Stimulated activated naive B cell treated with anti-CD40 and anti-IgM and Interleukin-4, amounts not matched to agents 10 μg/mL and 1 μg/mL and 100 μg/mL, for 72 hours (primary cell): ENCODE measurements at regions not wholly inside any gene's neighbourhood (a gene's known extent, or its start where the extent isn't known, plus 50 kb on each side); places are given as distances from the start of the nearest gene placed in this dataset.

Experiments used
- ATAC-seq, 2 donors: fragments of 150-1000 bp; cut with Tn5 transposase; replicated peaks; 2 replicates each; pipeline ENCODE4 v1.10.0; 2021; ENCODE audit warnings: moderate library complexity in 1 of 2
- DNase-seq: peaks from one replicate; pipeline ENCODE4 v3.0.0; 2021
- H3K27ac Mint-ChIP-seq: one replicate; pipeline ENCODE4 v1.8.0; 2022; ENCODE audit warnings: mild to moderate bottlenecking, mixed read lengths
- H3K27me3 Mint-ChIP-seq, 2 donors: one replicate each; pipeline ENCODE4 v1.8.0; 2022; ENCODE audit warnings: mixed read lengths in 2 of 2
- H3K36me3 Mint-ChIP-seq, 2 donors: one replicate each; pipeline ENCODE4 v1.8.0; 2022; ENCODE audit warnings: mixed read lengths in 2 of 2, mild to moderate bottlenecking in 1 of 2
- H3K4me1 Mint-ChIP-seq, 2 donors: one replicate each; pipeline ENCODE4 v1.8.0; 2022; ENCODE audit warnings: mixed read lengths in 2 of 2, mild to moderate bottlenecking in 1 of 2
- H3K4me3 Mint-ChIP-seq, 2 donors: one replicate each; pipeline ENCODE4 v1.8.0; 2022; ENCODE audit warnings: mild to moderate bottlenecking in 2 of 2, mixed read lengths in 2 of 2, moderate library complexity in 1 of 2
- H3K9me3 Mint-ChIP-seq, 2 donors: one replicate each; pipeline ENCODE4 v1.8.0; 2022; ENCODE audit warnings: mixed read lengths in 2 of 2, mild to moderate bottlenecking in 1 of 2

DNA sequence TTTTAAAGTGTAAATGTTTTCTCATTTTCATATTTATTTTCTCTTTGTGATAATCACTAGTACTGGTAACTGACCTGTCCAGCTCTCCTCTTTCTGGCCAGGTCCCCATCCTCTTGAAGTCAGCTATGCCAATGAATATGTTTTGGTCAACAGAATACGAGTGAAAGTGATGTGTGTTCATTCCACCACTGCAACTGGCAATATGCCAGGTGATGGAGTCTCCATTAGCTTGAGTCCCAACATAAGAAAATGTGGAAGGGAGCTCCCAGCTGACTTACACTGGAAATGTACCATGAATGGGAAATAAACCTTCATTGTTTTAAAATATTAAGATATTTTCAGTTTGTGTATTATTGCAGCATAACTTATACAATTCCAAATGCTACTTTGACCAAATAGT is 75.8 kb downstream of the CCDC34 start:
- peaks cover 17 to 19% of the 10 kb centered on the region in 2 donors for H3K9me3 Mint-ChIP-seq

DNA sequence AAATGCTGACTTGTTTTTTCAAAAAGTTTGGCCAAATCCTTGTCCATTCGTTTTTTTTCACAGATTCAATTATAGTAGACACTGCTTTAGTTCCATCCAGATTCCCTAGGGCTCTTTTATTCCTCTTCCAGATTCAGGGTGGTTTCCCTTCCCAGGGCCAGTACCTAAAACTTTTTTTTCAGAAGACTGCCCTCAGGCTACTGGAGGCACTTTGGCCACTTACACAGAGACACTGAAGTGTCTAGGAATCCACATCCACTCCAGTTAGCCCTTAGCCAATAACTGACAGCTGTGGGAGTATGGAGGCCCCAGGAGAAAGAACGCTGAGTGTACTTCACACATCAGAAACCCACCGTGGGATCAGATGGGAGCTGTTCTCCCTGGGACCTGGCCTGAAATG is 77.3 kb downstream of the CCDC34 start:
- Mint-ChIP-seq H3K27me3 (no peaks in the 10 kb centered on the region), H3K4me3 (no peak overlapping the region)
- ATAC-seq, result no peak

More for the DNA sequence above, 75.8 kb downstream of the CCDC34 start:
- Mint-ChIP-seq H3K4me3 (no peak overlapping the region), H3K36me3 (no peaks in the 10 kb centered on the region), H3K27ac (no peak overlapping the region), H3K4me1 (no peaks in the 10 kb centered on the region), H3K27me3 (no peaks in the 10 kb centered on the region)
- DNase-seq, result no peak
- ATAC-seq, result no peak

DNA sequence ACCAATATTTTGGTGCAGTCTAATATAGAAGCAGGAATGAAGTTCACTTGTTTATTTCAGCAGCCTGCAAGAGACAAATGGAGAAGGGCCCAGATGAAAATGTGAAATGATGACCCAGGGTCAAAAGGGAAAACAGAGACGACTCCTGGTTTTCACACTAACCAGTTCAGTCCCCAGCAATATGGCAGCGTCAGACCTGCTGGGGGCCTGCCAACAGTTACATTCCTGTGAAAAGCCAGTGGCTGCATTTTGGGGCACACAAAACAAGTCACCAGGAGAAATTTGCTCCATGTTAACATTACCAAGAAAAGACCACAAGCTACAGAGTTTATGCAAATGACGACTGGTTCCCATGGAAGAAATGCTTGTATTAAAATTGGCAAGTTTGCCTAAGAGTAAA is 80.2 kb downstream of the CCDC34 start:
- Mint-ChIP-seq H3K4me3 (no peak overlapping the region), H3K27ac (no peak overlapping the region), H3K9me3 (no peaks in the 10 kb centered on the region), H3K36me3 (no peaks in the 10 kb centered on the region), H3K27me3 (peaks cover 0 to 1% of the 10 kb centered on the region in 2 donors), H3K4me1 (no peaks in the 10 kb centered on the region)
- DNase-seq, result no peak
- no peak for ATAC-seq

More for the DNA sequence above, 77.3 kb downstream of the CCDC34 start:
- no peaks in the 10 kb centered on the region for H3K36me3 Mint-ChIP-seq
- DNase-seq, result no peak
- H3K4me1 Mint-ChIP-seq, result no peaks in the 10 kb centered on the region
- H3K27ac Mint-ChIP-seq, result no peak overlapping the region
- peaks cover 6 to 8% of the 10 kb centered on the region in 2 donors for H3K9me3 Mint-ChIP-seq

DNA sequence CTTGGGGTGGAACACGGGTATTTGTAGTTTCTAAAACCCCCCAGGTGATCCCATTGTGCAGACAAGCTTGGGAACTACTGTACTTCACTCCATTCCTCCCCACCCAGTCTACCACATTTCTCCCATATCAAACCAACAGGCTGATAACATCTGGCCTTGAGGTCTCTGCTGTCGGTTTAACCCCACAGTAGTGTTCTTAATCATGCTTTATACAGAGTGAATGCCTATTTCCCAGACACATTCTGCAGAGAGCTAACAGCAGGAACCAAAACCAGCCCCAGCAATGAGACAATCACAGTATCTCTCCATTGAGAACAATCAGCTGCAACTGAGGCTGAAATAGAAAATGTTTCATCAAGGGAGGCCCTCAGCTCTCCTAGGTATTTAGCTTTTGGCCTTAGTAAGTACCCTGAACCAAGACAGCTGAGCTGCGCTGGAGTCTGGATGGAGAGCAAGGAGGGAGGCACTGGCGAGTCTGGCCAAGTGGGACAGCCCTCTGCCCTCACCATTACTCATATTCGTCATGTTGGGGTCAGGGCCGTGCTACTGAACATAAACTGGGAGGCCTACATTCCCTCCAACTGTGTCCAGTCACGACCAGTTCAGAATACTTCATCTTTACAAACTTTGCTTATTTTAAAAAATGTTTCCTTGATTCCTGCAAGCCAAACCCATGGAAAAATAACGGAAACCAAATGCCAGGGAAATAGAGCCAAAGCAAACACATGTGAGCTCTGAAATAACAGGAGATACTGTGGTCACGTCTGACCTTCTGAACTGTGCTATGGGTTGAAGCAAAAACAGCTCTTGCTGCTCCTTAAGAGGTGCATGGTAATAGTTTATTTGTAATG is 81.0 kb downstream of the CCDC34 start:
- Mint-ChIP-seq H3K4me3 (no peak overlapping the region), H3K9me3 (no peaks in the 10 kb centered on the region), H3K4me1 (no peaks in the 10 kb centered on the region), H3K36me3 (no peaks in the 10 kb centered on the region), H3K27ac (no peak overlapping the region), H3K27me3 (peaks cover 5 to 8% of the 10 kb centered on the region in 2 donors)
- DNase-seq (no peak), ATAC-seq (no peak)

DNA sequence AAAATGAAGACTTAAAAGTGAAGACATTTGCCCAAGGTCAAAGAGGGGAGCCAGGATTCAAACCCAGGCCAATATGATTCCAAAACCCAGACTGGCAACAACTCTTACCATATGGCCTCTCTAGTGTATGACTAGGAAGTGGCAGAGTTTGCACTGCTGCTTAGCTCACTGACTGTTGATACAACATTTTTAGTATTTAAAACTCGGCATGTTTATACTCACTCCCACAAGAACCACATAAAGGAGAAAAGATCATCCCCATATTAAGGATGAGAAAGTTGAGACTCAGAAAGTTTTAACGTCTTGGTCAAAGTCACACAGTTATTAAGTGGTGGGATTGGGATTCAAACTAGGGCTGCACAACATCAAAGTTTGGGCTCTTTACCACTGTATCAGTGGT is 81.7 kb downstream of the CCDC34 start:
- ATAC-seq (no peak), DNase-seq (no peak)
- no peak overlapping the region for H3K27ac Mint-ChIP-seq
- no peaks in the 10 kb centered on the region for H3K36me3 Mint-ChIP-seq
- no peaks in the 10 kb centered on the region for H3K9me3 Mint-ChIP-seq
- H3K4me3 Mint-ChIP-seq, result no peak overlapping the region
- no peaks in the 10 kb centered on the region for H3K4me1 Mint-ChIP-seq
- H3K27me3 Mint-ChIP-seq, result peaks cover 5 to 8% of the 10 kb centered on the region in 2 donors

DNA sequence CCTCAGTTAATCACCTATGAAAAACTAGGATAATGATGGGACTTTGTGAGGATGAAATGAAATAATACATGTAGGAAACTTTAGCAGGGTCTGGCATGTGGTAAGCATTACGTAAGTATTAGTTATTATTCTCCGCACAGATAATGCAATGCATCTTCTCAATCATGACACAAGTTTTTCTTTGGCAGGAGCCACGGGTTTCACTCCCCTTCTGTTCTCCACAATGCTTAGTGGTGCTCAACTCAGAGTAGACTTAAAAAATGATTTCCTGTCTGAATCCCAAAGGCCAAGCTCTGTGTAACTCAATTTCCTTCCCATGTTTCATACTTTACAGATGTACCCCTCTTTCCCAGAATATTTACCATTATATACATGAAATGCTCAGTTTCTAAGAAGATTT is 82.9 kb downstream of the CCDC34 start:
- H3K27me3 Mint-ChIP-seq, result peaks cover 5 to 8% of the 10 kb centered on the region in 2 donors
- H3K27ac Mint-ChIP-seq, result no peak overlapping the region
- no peaks in the 10 kb centered on the region for H3K36me3 Mint-ChIP-seq
- no peaks in the 10 kb centered on the region for H3K4me1 Mint-ChIP-seq
- no peaks in the 10 kb centered on the region for H3K9me3 Mint-ChIP-seq
- ATAC-seq (no peak), DNase-seq (no peak)
- no peak overlapping the region for H3K4me3 Mint-ChIP-seq

DNA sequence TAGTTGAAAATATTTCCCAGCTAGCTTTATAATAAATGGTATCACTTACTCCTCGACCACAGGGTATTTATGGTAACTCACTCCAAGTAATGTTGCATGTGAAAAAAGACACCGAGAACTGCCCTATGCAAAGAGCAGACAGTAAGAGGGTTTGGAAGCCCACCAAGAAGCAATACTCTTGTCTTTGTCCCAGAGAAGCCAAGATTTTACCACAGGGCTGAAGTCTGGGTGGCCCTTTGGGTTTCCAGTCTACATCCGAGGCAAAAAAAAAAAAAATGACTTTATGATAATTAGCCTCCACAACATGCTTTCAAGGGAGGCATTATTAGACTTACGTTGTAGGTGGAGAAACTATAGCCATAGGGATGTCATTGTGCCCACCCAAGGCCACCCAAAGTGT is 83.6 kb downstream of the CCDC34 start:
- Mint-ChIP-seq H3K27ac (no peak overlapping the region), H3K9me3 (no peaks in the 10 kb centered on the region), H3K4me3 (no peak overlapping the region), H3K4me1 (no peaks in the 10 kb centered on the region), H3K36me3 (no peaks in the 10 kb centered on the region), H3K27me3 (peaks cover 5 to 8% of the 10 kb centered on the region in 2 donors)
- DNase-seq, result no peak
- no peak for ATAC-seq

DNA sequence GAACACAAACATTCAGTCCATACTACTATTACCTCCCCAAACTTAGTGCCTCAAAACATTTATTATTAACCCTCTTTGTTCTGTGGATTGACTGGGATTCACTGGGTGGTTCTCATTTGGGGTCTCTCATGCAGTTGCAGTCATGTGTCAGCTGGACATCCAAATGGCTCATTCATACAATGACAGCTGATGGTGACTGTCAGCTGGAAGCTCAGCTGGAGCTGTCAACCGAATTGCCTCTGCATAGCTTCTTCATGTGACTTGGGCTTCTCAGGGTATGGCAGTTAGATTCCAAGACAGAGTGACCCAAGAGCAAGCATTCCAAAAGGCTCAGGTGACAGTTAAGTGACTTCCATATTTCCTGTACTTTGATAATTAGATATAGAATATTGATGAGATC is 85.2 kb downstream of the CCDC34 start:
- DNase-seq, result no peak
- Mint-ChIP-seq H3K27ac (no peak overlapping the region), H3K9me3 (no peaks in the 10 kb centered on the region)

DNA sequence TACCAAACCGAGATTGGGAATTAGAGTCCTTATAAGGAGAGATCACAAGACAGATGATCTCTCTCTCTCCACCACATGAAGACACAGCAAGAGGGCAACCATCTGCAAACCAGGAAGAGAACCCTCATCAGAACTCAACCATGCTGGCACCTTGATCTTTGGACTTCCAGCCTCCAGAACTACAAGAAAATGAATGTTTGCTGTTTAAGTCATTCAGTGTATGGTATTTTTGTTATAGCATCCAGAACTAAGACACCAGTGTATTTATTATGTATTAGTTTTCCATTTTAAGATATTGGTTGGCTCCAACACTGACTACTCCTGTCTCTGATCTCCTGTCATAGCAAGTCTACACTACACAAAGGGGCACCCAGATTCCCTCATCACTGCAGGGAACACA is 86.9 kb downstream of the CCDC34 start:
- Mint-ChIP-seq H3K4me1 (no peaks in the 10 kb centered on the region), H3K9me3 (peaks cover 4 to 5% of the 10 kb centered on the region in 2 donors), H3K27ac (no peak overlapping the region), H3K27me3 (peaks cover 8% of the 10 kb centered on the region in 2 donors), H3K4me3 (no peak overlapping the region), H3K36me3 (no peaks in the 10 kb centered on the region)
- DNase-seq (no peak), ATAC-seq (no peak)

More for the DNA sequence above, 85.2 kb downstream of the CCDC34 start:
- Mint-ChIP-seq H3K4me1 (no peaks in the 10 kb centered on the region), H3K27me3 (peaks cover 8% of the 10 kb centered on the region in 2 donors), H3K36me3 (no peaks in the 10 kb centered on the region), H3K4me3 (no peak overlapping the region)
- ATAC-seq, result no peak

DNA sequence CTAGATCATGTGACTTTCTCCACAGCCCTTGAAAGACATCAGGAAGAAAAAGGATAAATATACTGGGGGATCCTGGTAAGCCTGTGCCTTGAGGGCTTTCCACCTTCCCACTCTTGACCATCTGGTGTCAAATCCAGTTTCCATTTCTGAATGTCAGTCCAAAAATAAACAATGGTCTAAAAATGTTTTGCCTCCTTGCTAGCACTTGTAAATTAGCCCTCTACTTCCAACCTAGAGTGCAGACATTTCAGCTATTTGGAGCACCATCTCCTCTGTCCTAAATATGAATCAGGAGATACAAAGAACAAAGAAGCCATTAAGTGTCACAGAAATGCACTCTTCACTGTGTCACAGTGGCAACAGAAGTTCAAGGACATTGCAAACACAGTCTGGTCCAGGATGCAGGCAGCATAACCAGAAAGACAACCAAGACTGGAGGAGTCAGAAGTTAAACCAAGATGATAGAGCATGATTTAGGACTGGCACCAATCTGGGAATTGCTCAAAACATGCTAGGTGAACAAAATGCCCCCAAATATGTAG is 88.1 kb downstream of the CCDC34 start:
- no peak for DNase-seq
- ATAC-seq, result no peak
- Mint-ChIP-seq H3K27ac (no peak overlapping the region), H3K9me3 (peaks cover 5% of the 10 kb centered on the region in 2 donors), H3K4me3 (no peak overlapping the region), H3K27me3 (peaks cover 8% of the 10 kb centered on the region in 2 donors), H3K4me1 (no peaks in the 10 kb centered on the region), H3K36me3 (no peaks in the 10 kb centered on the region)

DNA sequence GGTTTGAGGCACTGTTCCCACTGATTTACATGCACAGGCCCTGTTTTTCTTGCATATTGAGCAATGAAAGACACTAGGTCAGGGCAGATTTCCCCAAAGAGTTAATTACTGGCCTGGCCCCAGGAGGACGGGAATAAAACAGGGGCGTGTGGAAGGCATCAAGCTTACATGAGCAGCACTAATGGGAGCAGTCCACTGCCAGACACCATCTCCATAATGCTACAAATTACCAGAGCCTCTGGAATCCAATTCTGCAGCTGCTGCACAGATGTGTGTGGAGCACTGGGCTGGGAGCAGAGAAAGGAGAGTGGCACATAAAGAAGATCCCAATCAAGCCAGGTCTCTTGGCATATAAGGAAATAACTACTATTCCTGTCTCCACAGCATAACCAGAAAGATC is 96.9 kb downstream of the CCDC34 start:
- Mint-ChIP-seq H3K4me1 (no peaks in the 10 kb centered on the region), H3K9me3 (peaks cover 0 to 9% of the 10 kb centered on the region in 2 donors), H3K4me3 (no peak overlapping the region), H3K27ac (no peak overlapping the region), H3K36me3 (no peaks in the 10 kb centered on the region), H3K27me3 (no peaks in the 10 kb centered on the region)
- no peak for DNase-seq
- no peak for ATAC-seq

DNA sequence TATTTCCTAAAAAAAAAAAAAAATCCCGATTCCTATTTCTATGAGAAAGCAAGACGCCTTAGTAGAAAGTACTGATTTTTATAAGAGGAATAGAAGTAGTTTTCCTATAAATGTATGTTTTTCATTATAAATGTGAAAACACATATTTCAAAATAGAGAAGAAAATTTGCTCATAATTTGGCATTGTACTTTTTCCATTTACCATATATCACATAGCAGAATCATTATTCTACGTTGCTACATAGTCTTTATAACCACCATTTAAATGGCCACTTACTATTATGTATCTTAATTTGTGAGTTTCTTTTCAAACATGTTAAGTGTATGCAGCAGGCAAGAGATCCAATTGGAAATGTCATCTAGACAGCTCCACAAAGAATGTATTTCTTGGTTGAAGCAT is 99.0 kb downstream of the CCDC34 start:
- H3K4me3 Mint-ChIP-seq, result no peak overlapping the region
- H3K27ac Mint-ChIP-seq, result no peak overlapping the region
- DNase-seq (no peak), ATAC-seq (no peak)
- H3K27me3 Mint-ChIP-seq, result no peaks in the 10 kb centered on the region
- H3K4me1 Mint-ChIP-seq, result no peaks in the 10 kb centered on the region
- no peaks in the 10 kb centered on the region for H3K36me3 Mint-ChIP-seq
- peaks cover 0 to 4% of the 10 kb centered on the region in 2 donors for H3K9me3 Mint-ChIP-seq

DNA sequence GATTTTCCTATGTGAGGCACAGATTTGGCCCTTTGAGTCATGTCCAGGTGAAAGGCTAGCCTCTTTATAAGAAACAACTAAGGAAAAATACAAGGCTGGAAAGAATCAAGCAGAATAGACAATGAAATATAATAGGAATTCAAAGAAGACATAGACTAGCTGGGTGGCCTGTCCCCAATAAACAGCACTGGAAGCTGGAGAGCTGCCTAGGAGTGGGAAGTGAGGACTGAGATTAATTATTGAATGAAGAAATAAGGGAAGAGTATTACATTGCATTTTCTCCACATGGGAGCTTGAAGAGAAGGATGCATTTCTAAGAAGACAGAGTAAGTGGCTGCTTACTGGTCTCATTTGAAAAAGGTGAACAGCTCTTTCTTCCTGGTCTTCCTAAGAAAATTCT is 100.0 kb downstream of the CCDC34 start:
- DNase-seq (no peak), ATAC-seq (no peak)
- no peaks in the 10 kb centered on the region for H3K4me1 Mint-ChIP-seq
- no peak overlapping the region for H3K4me3 Mint-ChIP-seq
- no peaks in the 10 kb centered on the region for H3K27me3 Mint-ChIP-seq
- no peaks in the 10 kb centered on the region for H3K36me3 Mint-ChIP-seq
- no peak overlapping the region for H3K27ac Mint-ChIP-seq
- H3K9me3 Mint-ChIP-seq, result peaks cover 0 to 2% of the 10 kb centered on the region in 2 donors

DNA sequence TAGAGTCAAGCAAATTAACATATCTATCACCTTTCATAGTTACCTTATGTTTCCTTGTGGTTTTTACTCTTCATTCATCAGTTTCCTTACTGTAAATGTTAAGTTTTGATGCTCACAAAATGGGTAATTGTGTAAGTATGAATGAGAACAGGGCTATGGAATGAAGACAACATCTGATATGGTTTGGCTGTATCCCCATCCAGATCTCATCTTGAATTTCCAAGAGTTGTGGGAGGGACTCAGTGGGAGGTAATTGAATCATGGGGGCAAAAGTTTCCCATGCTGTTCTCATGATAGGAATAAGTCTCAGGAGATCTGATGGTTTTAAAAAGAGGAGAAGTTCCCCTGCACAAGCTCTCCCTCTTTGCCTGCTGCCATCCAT is 107.6 kb downstream of the CCDC34 start:
- H3K4me3 Mint-ChIP-seq, result no peak overlapping the region
- H3K27ac Mint-ChIP-seq, result no peak overlapping the region
- peaks cover 0 to 3% of the 10 kb centered on the region in 2 donors for H3K9me3 Mint-ChIP-seq
- ATAC-seq (no peak), DNase-seq (no peak)
- H3K27me3 Mint-ChIP-seq, result peaks cover 0 to 7% of the 10 kb centered on the region in 2 donors
- no peaks in the 10 kb centered on the region for H3K36me3 Mint-ChIP-seq
- H3K4me1 Mint-ChIP-seq, result no peaks in the 10 kb centered on the region

DNA sequence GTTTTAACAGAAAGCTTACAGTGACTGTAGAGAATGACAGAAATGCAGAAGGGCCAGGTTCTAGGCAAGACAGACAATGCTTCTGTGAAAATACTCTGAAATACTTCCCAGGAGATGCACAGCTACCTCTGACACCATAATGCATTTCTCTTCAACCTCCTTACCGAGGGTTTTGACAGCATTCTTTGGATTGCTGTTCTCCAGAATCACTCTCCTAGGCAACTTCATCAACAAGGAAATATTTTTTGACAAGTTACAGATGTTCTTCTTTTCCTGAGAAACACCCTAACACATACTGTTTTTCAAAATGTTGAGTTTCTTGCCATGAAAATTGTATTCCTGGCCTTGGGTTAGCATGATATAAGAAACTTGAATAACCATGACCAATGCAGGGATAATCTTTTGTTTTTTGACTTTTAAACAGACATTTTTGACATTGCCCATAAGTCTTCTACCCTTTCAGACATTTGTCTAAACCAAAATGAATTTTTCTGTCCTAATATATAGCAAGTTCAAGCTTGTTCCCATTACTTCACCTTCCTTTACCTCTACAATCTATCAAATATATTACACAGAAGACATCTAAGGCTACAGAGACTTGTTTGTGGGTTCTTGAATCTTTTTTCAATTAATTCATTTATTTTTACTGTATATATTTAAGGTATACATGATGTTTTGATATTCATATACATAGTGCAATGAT is 108.1 kb downstream of the CCDC34 start:
- Mint-ChIP-seq H3K4me1 (no peaks in the 10 kb centered on the region), H3K27me3 (peaks cover 0 to 7% of the 10 kb centered on the region in 2 donors), H3K9me3 (peaks cover 0 to 3% of the 10 kb centered on the region in 2 donors), H3K36me3 (no peaks in the 10 kb centered on the region), H3K27ac (no peak overlapping the region), H3K4me3 (no peak overlapping the region)
- no peak for DNase-seq
- ATAC-seq, result no peak
